Spleen (tissue), 11 donors: ENCODE measurements at regions not wholly inside any gene's neighbourhood (a gene's known extent, or its start where the extent isn't known, plus 50 kb on each side); places are given as distances from the start of the nearest gene placed in this dataset.

ENCODE experiments used
- DNase-seq: peaks from one replicate; pipeline ENCODE4 v3.0.0-alpha.2; 2020
- H3K27ac ChIP-seq, 8 donors: fragments of 200-600 bp; sonication (generic) in 7 of 8; 1 replicate in 4 of 8; 2 replicates in 4 of 8; pipeline versions ENCODE4 v1.5.0 to v1.8.0; 2016 to 2021; ENCODE audit warnings: inconsistent platforms in 4 of 8, mild to moderate bottlenecking in 4 of 8, moderate library complexity in 1 of 8
- H3K27me3 ChIP-seq, 7 donors: fragments of 200-600 bp; sonication (generic) in 6 of 7; replicated peaks in 1 of 7; 1 replicate in 4 of 7; 2 replicates in 3 of 7; pipeline versions ENCODE4 v1.5.0 to v1.8.0; 2016 to 2021; ENCODE audit warnings: inconsistent platforms in 3 of 7, mild to moderate bottlenecking in 1 of 7
- H3K36me3 ChIP-seq, 6 donors: fragments of 200-600 bp; sonication (generic) in 5 of 6; 1 replicate in 4 of 6; 2 replicates in 2 of 6; pipeline versions ENCODE4 v1.5.0 to v1.8.0; 2016 to 2021; ENCODE audit warnings: inconsistent platforms in 2 of 6
- H3K4me1 ChIP-seq, 6 donors: fragments of 200-600 bp; sonication (generic) in 5 of 6; 1 replicate in 3 of 6; 2 replicates in 3 of 6; pipeline versions ENCODE4 v1.5.0 to v1.8.0; 2016 to 2021; ENCODE audit warnings: inconsistent platforms in 3 of 6
- H3K4me3 ChIP-seq, 8 donors: fragments of 200-600 bp; sonication (generic) in 7 of 8; 1 replicate in 4 of 8; 2 replicates in 4 of 8; pipeline versions ENCODE4 v1.5.0 to v1.8.0; 2016 to 2021; ENCODE audit warnings: inconsistent platforms in 4 of 8, mild to moderate bottlenecking in 4 of 8, moderate library complexity in 2 of 8
- H3K9me3 ChIP-seq, 8 donors: fragments of 200-600 bp; sonication (generic) in 7 of 8; 1 replicate in 4 of 8; 2 replicates in 4 of 8; pipeline versions ENCODE4 v1.5.0 to v1.8.0; 2016 to 2021; ENCODE audit warnings: inconsistent platforms in 4 of 8
- POLR2A ChIP-seq, 3 donors: fragments of 450-650 bp; IDR thresholded peaks; one replicate each; pipeline ENCODE4 v1.5.1; 2017; ENCODE audit warnings: antibody characterized with exemption in 3 of 3, mild to moderate bottlenecking in 1 of 3
- POLR2AphosphoS5 ChIP-seq, 3 donors: sonication (generic); formaldehyde crosslinking; IDR thresholded peaks; one replicate each; pipeline ENCODE4 v1.5.1; 2017; ENCODE audit warnings: antibody characterized with exemption in 3 of 3
- WGBS, 5 donors: extraction: QIAGEN DNeasy Blood & Tissue Kit in 3 of 5; methylation state at CpG; one replicate each; pipeline versions ENCODE4 v1.1.5 to v1.1.7; 2013 to 2018; 5-methylcytosine and 5-hydroxymethylcytosine counted together
- intact Hi-C: fragments of 100-400 bp; cut with DNase I; formaldehyde crosslinking; loops from one replicate; pipeline ENCODE4 v1.15.0; 2023; ENCODE audit warnings: low total_unique reads
- TF ChIP-seq, protein P1 (sequence below), 11 experiments: fragments of 200-600 bp in 7 of 11; fragments of 450-650 bp in 4 of 11; sonication (generic) in 4 of 11; IDR thresholded peaks in 8 of 11; conservative IDR thresholded peaks in 3 of 11; 1 replicate in 7 of 11; 2 replicates in 4 of 11; pipeline versions ENCODE4 v1.4.0 to v1.8.0; 2016 to 2021; ENCODE audit warnings: antibody characterized with exemption in 11 of 11, inconsistent platforms in 4 of 11, mild to moderate bottlenecking in 1 of 11
- donor health status: healthy with polysubstance abuse.
- donor health status: DM: no; HTN: no; CAD: no; lungs with moderate emphysema.
- donor health status: DM: no; HTN: no; CAD: no.
- donor health status: Bipolar disorder and iron deficiency.
- donor health status: healthy.
- donor health status: DM: no; HTN: no; CAD: no.
- donor health status: DM: yes; HTN: yes; CAD: no.

DNA sequence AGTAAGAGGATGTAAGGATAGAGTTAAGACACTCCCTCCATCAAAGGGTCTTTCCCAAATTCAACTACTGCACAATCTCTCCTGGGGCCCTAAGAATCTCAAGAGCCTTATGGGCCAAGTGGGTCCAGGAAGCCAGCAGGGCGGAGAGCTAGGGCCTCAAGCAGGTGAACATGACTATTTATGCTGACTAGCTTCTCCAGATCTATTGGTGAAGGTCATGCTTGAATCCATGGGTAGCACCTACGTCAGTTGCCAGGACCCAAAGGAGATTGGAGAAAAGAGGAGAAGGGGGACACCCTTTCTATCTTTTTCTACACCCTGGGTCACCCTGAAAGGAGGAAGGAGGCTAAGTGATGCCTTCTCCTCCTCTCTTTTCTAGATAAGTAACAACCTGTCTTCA lies 534.2 kb upstream of the MIS18BP1 start:
- TF ChIP-seq, protein P1, sequence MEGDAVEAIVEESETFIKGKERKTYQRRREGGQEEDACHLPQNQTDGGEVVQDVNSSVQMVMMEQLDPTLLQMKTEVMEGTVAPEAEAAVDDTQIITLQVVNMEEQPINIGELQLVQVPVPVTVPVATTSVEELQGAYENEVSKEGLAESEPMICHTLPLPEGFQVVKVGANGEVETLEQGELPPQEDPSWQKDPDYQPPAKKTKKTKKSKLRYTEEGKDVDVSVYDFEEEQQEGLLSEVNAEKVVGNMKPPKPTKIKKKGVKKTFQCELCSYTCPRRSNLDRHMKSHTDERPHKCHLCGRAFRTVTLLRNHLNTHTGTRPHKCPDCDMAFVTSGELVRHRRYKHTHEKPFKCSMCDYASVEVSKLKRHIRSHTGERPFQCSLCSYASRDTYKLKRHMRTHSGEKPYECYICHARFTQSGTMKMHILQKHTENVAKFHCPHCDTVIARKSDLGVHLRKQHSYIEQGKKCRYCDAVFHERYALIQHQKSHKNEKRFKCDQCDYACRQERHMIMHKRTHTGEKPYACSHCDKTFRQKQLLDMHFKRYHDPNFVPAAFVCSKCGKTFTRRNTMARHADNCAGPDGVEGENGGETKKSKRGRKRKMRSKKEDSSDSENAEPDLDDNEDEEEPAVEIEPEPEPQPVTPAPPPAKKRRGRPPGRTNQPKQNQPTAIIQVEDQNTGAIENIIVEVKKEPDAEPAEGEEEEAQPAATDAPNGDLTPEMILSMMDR (IDR thresholded peaks at IDR 0.05 in 8 of 11, conservative IDR thresholded peaks at IDR 0.05 in 3 of 11): no peak
- TF ChIP-seq POLR2AphosphoS5 (IDR thresholded peaks at IDR 0.05): no peak
- TF ChIP-seq POLR2A (IDR thresholded peaks at IDR 0.05): no peak
- H3K27me3 ChIP-seq: no peaks in the 10 kb centered on the region
- WGBS, 5 donors: 64 to 82% (median 71%) methylated on average over 2 of the region's 2 CpGs
- DNase-seq: no peak
- no peak overlapping the region for H3K27ac ChIP-seq
- intact Hi-C loops: no loop called here
- H3K36me3 ChIP-seq: no peaks in the 10 kb centered on the region
- H3K4me3 ChIP-seq: no peak overlapping the region
- no peaks in the 10 kb centered on the region for H3K4me1 ChIP-seq
- peaks cover 0 to 84% (median 68%) of the 10 kb centered on the region in 8 donors for H3K9me3 ChIP-seq

DNA sequence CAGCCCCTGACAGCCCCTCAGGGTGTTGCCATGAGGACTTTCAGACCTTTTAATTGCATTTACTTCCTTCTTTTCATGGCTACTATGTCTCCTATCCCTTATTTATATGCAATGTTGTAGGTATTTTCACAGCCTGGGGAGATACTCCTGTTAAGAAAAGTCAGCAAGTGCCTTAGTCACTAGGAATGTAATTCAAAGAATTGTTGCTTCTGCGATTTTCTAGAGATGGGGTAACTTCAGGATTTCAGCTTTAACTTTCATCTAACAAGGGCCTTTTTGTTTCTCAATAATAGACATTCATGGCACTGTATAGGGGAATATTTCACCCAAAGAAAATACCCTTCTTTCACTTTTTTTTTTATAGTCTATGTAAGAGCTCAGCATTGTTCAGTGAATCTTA lies 533.3 kb upstream of the MIS18BP1 start:
- Histone ChIP-seq H3K9me3 (peaks cover 0 to 87% (median 68%) of the 10 kb centered on the region in 8 donors), H3K4me3 (no peak overlapping the region), H3K4me1 (no peaks in the 10 kb centered on the region), H3K36me3 (no peaks in the 10 kb centered on the region), H3K27ac (no peak overlapping the region), H3K27me3 (no peaks in the 10 kb centered on the region)
- TF ChIP-seq POLR2AphosphoS5 (IDR thresholded peaks at IDR 0.05) (no peak), POLR2A (IDR thresholded peaks at IDR 0.05) (no peak)
- TF ChIP-seq, protein P1 (IDR thresholded peaks at IDR 0.05 in 8 of 11, conservative IDR thresholded peaks at IDR 0.05 in 3 of 11): no peak
- 73 to 92% (median 78%) methylated on average over 1 of the region's 1 CpG for WGBS, 5 donors
- intact Hi-C loops: no loop called here
- DNase-seq: no peak

DNA sequence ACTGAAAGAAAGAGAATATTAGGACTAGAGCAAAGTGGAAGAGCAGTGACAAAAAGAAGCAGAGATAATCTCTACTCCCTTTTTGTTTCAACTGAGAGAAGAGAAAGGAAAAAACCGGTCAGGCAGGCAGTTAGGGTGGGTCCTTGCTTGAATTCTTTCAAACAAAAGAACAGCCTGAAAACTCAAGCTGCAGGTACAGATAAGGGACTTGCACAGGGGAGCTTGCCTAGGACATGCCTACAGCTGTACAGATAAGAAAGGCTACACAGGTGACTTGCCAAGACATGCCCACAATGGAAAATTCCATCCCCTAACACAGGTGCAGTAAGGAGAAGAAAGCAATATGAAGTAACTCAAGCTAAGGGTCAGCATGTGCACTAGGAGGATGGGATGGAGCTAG lies 532.2 kb upstream of the MIS18BP1 start:
- H3K4me3 ChIP-seq: no peak overlapping the region
- peaks cover 0 to 92% (median 71%) of the 10 kb centered on the region in 8 donors for H3K9me3 ChIP-seq
- no peaks in the 10 kb centered on the region for H3K36me3 ChIP-seq
- H3K4me1 ChIP-seq: no peaks in the 10 kb centered on the region
- TF ChIP-seq, protein P1 (IDR thresholded peaks at IDR 0.05 in 8 of 11, conservative IDR thresholded peaks at IDR 0.05 in 3 of 11): no peak
- no peak for TF ChIP-seq POLR2AphosphoS5 (IDR thresholded peaks at IDR 0.05)
- no peak for TF ChIP-seq POLR2A (IDR thresholded peaks at IDR 0.05)
- no peak for DNase-seq
- intact Hi-C loops: no loop called here
- H3K27me3 ChIP-seq: no peaks in the 10 kb centered on the region
- H3K27ac ChIP-seq: no peak overlapping the region
- WGBS, 5 donors: 78 to 87% (median 80%) methylated on average over 1 of the region's 1 CpG

DNA sequence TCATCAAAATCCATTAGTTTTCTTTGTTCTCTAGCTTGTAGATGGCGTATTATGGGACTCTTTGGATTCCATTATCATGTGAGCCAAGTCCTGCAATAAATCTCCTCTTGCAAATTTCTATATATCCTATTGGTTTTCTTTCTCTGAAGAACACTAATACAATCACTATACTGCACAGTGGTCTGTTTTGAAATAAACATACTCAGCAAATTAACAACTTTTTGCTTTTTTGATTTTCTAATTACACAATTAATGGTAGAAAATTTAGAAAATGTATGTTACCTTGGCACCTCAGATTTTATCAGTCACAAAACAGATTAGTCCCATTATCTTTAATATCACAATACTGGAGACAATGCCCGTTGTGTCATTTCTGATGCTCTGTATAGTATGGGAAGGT lies 513.2 kb upstream of the MIS18BP1 start:
- intact Hi-C loops: no loop called here
- H3K4me1 ChIP-seq: no peaks in the 10 kb centered on the region
- H3K27me3 ChIP-seq: no peaks in the 10 kb centered on the region
- WGBS, 5 donors: 88 to 95% (median 90%) methylated on average over 2 of the region's 2 CpGs
- no peak overlapping the region for H3K27ac ChIP-seq
- H3K4me3 ChIP-seq: no peak overlapping the region
- no peaks in the 10 kb centered on the region for H3K36me3 ChIP-seq
- H3K9me3 ChIP-seq: peaks cover 0 to 38% (median 16%) of the 10 kb centered on the region in 8 donors
- no peak for DNase-seq
- TF ChIP-seq, protein P1 (IDR thresholded peaks at IDR 0.05 in 8 of 11, conservative IDR thresholded peaks at IDR 0.05 in 3 of 11): no peak
- TF ChIP-seq POLR2AphosphoS5 (IDR thresholded peaks at IDR 0.05): no peak
- no peak for TF ChIP-seq POLR2A (IDR thresholded peaks at IDR 0.05)
